Pancreas (tissue), 10 donors: ENCODE measurements at regions not wholly inside any gene's neighbourhood (a gene's known extent, or its start where the extent isn't known, plus 50 kb on each side); places are given as distances from the start of the nearest gene placed in this dataset.

Experiments used
- ATAC-seq, 4 donors: fragments of 200-7000 bp; cut with Tn5 transposase; one replicate each; pipeline versions ENCODE4 v1.8.0 to v1.9.1; 2020; ENCODE audit warnings: mild to moderate bottlenecking in 4 of 4, moderate library complexity in 4 of 4
- DNase-seq, 6 donors: peaks; one replicate each; pipeline ENCODE4 v3.0.0-alpha.2; 2020
- FAIRE-seq: peaks from 2 replicates; lab custom pipeline; 2012; peaks lifted over from hg19 to GRCh38; lab: Jason Lieb, UNC
- H3K27ac ChIP-seq, 4 donors: fragments of 200-600 bp; sonication (generic); 1 replicate in 3 of 4; 2 replicates in 1 of 4; pipeline versions ENCODE4 v1.5.0 to v1.8.0; 2020
- H3K27me3 ChIP-seq, 4 donors: fragments of 200-600 bp; one replicate each; pipeline ENCODE4 v1.8.0; 2021
- H3K36me3 ChIP-seq, 3 donors: fragments of 200-600 bp; sonication (generic) in 1 of 3; one replicate each; pipeline versions ENCODE4 v1.5.0 to v1.8.0; 2020 to 2021
- H3K4me1 ChIP-seq, 3 donors: fragments of 200-600 bp; one replicate each; pipeline ENCODE4 v1.8.0; 2021
- H3K4me3 ChIP-seq, 4 donors: fragments of 200-600 bp; sonication (generic) in 2 of 4; one replicate each; pipeline versions ENCODE4 v1.5.0 to v1.8.0; 2020 to 2021
- H3K9me3 ChIP-seq, 4 donors: fragments of 200-600 bp; one replicate each; pipeline ENCODE4 v1.8.0; 2021
- WGBS, 2 donors: extraction: QIAGEN DNeasy Blood & Tissue Kit; methylation state at CpG; one replicate each; pipeline ENCODE4 v1.1.7; 2013; 5-methylcytosine and 5-hydroxymethylcytosine counted together
- intact Hi-C, 3 donors: fragments of 100-400 bp; cut with DNase I; formaldehyde crosslinking; loops; one replicate each; pipeline versions ENCODE4 v1.11.1 to v1.14.2; 2022
- TF ChIP-seq, protein P1 (sequence below), 4 donors: fragments of 200-600 bp; sonication (generic) in 3 of 4; IDR thresholded peaks; one replicate each; pipeline versions ENCODE4 v1.5.0 to v1.8.0; 2021; ENCODE audit warnings: antibody characterized with exemption in 4 of 4
- donor health status: healthy with polysubstance abuse.
- donor health status: DM: no; HTN: no; CAD: no; lungs with moderate emphysema.
- donor health status: DM: no; HTN: no; CAD: no.
- donor health status: control.
- donor health status: control.
- donor health status: Bipolar disorder and iron deficiency.
- donor health status: DM: yes; HTN: yes; CAD: no.
- donor health status: DM: no; HTN: no; CAD: no.
- donor health status: DM: no; HTN: no; CAD: no.
- donor health status: DM: yes; HTN: yes; CAD: no.

DNA sequence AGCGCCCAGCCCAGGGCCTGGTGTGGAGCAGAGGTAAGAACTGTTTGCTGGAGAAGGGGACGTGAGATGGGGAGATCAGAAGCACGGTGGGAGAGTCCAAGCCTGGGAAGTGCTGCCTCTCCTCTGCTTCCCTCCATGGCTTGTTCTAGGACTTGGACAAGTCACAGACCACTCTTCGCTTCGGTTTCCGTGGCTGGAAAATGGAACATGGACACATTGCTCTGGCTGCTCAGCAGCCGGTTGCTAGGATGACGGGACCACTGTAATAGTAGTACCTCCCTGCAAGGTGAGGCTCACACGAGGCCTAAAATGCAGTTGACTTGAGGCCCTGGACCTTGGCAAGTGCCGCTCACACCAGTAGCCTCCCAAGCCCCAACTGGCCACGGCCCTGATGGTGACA, 175.8 kb upstream of the FSTL4 start:
- Histone ChIP-seq H3K4me1 (no peaks in the 10 kb centered on the region), H3K4me3 (no peak overlapping the region), H3K27me3 (no peaks in the 10 kb centered on the region), H3K36me3 (no peaks in the 10 kb centered on the region), H3K27ac (no peak overlapping the region), H3K9me3 (no peaks in the 10 kb centered on the region)
- no peak for ATAC-seq
- 85 to 92% methylated on average over 11 of the region's 11 CpGs for WGBS, 2 donors
- no peak for FAIRE-seq
- intact Hi-C loops = no loop called here
- DNase-seq = no peak
- TF ChIP-seq, protein P1, sequence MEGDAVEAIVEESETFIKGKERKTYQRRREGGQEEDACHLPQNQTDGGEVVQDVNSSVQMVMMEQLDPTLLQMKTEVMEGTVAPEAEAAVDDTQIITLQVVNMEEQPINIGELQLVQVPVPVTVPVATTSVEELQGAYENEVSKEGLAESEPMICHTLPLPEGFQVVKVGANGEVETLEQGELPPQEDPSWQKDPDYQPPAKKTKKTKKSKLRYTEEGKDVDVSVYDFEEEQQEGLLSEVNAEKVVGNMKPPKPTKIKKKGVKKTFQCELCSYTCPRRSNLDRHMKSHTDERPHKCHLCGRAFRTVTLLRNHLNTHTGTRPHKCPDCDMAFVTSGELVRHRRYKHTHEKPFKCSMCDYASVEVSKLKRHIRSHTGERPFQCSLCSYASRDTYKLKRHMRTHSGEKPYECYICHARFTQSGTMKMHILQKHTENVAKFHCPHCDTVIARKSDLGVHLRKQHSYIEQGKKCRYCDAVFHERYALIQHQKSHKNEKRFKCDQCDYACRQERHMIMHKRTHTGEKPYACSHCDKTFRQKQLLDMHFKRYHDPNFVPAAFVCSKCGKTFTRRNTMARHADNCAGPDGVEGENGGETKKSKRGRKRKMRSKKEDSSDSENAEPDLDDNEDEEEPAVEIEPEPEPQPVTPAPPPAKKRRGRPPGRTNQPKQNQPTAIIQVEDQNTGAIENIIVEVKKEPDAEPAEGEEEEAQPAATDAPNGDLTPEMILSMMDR (IDR thresholded peaks at IDR 0.05) = no peak

DNA sequence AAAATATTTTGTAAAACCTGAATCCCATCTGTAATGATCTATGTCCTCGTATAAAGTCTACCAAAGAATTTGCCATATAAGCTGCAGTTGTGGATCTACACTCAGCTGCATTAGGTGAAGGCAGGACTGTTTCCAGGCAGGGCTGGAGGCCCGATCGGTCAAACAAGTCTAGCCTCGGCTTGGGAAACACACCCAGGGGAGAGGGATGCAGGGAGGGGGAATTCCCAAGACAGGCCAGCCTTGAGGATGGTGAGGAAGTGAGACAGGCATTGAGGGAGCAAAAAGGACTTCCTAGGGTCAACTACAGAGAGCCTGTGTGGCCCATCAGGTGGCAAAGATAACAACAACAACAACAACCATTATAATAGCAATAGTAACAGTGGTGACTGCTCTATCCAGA, 174.1 kb upstream of the FSTL4 start:
- no peak for DNase-seq
- FAIRE-seq = no peak
- intact Hi-C loops = no loop called here
- H3K27ac ChIP-seq = no peak overlapping the region
- no peaks in the 10 kb centered on the region for H3K27me3 ChIP-seq
- WGBS, 2 donors = 72 to 74% methylated on average over 4 of the region's 4 CpGs
- H3K4me3 ChIP-seq = no peak overlapping the region
- TF ChIP-seq, protein P1 (IDR thresholded peaks at IDR 0.05) = no peak
- H3K9me3 ChIP-seq = no peaks in the 10 kb centered on the region
- H3K36me3 ChIP-seq = no peaks in the 10 kb centered on the region
- no peaks in the 10 kb centered on the region for H3K4me1 ChIP-seq
- ATAC-seq = no peak

DNA sequence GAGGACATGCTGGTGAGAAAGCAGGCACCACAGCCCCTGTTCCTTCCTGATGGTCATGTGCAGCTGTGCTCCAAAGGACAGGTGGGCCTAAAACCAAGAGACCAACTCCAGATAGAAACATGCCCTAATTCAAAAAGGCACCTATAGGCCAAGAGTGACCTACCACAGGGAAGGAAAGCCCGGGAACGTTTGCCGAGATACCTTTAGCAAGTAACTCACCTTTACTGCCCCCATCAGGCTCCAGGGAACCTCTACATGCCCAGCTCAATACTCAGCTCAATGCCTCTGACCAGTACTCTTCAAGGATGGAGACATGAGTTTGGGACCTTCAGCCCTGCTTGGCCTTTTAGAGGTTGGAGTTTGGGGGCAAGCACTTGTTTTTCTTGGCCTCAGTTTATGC, 172.8 kb upstream of the FSTL4 start:
- Histone ChIP-seq H3K4me1 (no peaks in the 10 kb centered on the region), H3K4me3 (no peak overlapping the region), H3K36me3 (no peaks in the 10 kb centered on the region), H3K9me3 (no peaks in the 10 kb centered on the region), H3K27ac (no peak overlapping the region), H3K27me3 (no peaks in the 10 kb centered on the region)
- FAIRE-seq (no peak), ATAC-seq (no peak), DNase-seq (no peak)
- 63 to 69% methylated on average over 3 of the region's 3 CpGs for WGBS, 2 donors
- intact Hi-C loops = no loop called here
- TF ChIP-seq, protein P1 (IDR thresholded peaks at IDR 0.05) = no peak

DNA sequence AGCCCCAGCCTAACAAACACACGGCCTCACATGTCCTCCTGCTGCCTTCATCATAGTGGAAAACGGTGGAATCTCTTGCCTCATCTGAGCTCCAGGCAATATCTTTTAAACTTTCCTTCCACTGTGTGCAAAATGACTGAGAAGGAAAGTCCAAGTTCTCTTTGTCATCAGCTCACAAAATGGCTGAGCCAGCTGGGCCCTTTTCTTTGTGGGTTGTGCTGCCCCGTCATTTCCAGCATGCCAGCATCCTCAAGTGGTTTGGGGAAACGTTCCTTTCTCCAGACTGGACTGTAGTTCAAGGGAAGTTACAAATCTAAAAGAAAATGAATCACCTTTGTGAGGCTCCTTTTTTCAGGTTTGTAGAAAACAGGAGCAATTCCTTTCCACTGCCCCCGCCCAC, 171.1 kb upstream of the FSTL4 start:
- intact Hi-C loops = no loop called here

DNA sequence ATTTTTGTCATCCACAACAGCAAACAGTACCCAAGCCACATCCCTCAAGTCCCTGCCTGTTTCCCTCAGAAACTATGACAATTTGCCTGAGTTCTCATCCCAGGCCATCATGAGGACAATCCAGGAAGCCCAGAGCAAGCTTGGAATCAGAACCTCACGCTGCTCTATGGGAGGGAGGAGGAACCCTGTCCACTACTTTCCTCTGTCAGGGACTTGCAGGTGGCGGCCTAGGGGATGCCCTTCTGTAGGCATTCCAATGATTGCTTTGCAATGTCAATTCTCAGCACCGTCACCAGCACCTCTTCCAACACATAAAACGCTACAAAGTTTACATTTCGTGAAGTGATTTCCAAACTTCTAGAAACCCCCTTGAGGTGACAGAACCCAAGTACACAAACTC, 170.4 kb upstream of the FSTL4 start:
- intact Hi-C loops = no loop called here
- TF ChIP-seq, protein P1 (IDR thresholded peaks at IDR 0.05) = no peak
- FAIRE-seq (no peak), ATAC-seq (no peak), DNase-seq (no peak)
- no peaks in the 10 kb centered on the region for H3K36me3 ChIP-seq
- no peak overlapping the region for H3K27ac ChIP-seq
- H3K4me3 ChIP-seq = no peak overlapping the region
- no peaks in the 10 kb centered on the region for H3K27me3 ChIP-seq
- H3K9me3 ChIP-seq = no peaks in the 10 kb centered on the region
- WGBS, 2 donors = 83% methylated on average over 5 of the region's 5 CpGs
- no peaks in the 10 kb centered on the region for H3K4me1 ChIP-seq

More for the DNA sequence above, 171.1 kb upstream of the FSTL4 start:
- TF ChIP-seq, protein P1 (IDR thresholded peaks at IDR 0.05) = no peak
- Histone ChIP-seq H3K27me3 (no peaks in the 10 kb centered on the region), H3K9me3 (no peaks in the 10 kb centered on the region), H3K4me1 (no peaks in the 10 kb centered on the region), H3K27ac (no peak overlapping the region), H3K4me3 (no peak overlapping the region), H3K36me3 (no peaks in the 10 kb centered on the region)
- WGBS, 2 donors = 56 to 61% methylated on average over 5 of the region's 5 CpGs
- FAIRE-seq (no peak), ATAC-seq (no peak), DNase-seq (no peak)
